NCI-H524 treated with DMSO at 0.1 percent for 48 hours (cell line): ENCODE measurements at regions not wholly inside any gene's neighbourhood (a gene's known extent, or its start where the extent isn't known, plus 50 kb on each side); places are given as distances from the start of the nearest gene placed in this dataset.
A peak's percentile ranks its signal among the peaks of the same experiment; 100 is the strongest.
"Not testable (repeated sequence)": the region's sequence is repeated elsewhere in the genome, so short reads cannot be mapped to it uniquely, and the experiment has no call there.

Experiments used
- DNase-seq: peaks from one replicate; lab custom pipeline; 2025; lab: John Stamatoyannopoulos, UW

DNA sequence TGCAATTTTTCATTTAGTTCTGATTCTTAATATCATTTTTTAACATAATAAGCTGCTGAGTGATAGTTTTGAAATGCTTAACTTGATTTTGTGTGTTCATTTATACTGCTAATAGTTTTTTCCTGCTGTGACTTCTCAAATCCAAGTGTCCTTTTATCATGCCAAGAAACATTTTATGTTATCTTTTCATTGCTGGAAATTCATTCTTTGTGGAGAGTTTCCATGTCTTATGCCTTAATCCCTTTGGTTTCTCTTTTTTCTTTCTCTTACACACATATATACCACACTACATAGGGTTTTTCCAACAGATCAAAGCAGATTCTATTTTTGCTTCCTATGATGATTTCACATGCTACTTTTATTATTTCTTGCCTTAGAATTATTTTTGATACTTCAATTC, 981.1 kb downstream of the SLC6A15 start:
- no peak for DNase-seq

DNA sequence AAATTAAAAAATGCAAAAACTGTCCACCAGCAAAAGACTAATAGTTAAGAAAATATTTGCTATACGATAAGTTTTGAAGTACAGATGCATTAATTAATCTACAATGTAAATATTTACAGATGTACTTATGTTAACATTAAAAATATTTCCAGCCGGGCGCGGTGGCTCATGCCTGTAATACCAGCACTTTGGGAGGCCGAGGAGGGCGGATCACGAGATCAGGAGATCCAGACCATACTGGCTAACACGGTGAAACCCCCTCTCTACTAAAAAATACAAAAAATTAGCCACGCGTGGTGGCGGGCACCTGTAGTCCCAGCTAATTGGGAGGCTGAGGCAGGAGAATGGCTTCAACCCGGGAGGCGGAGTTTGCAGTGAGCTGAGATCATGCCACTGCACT, 982.8 kb downstream of the SLC6A15 start:
- DNase-seq, result not testable (repeated sequence)

- DNase-seq, result no peak
Measured at GRCh38 chr12:83920821-83921547, 991.6 kb downstream of the SLC6A15 start.

DNA sequence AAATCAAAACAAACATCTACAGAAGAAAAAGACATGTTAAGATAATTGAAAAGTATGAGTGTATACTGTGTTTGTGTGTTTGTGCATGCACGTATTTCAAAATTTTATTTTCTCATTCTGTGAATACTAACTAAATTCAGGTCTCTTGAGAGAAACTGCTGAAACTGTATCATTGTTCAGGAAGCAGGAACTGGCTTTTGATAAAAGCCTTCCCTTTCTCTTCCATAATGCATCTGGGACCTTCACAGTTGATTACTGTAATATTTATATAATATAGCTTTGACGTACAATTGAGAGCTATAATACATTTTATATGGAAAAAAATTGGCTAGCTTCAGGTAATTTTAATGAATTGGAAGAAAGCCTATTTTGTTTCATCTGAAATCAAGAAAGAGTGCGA, 993.5 kb downstream of the SLC6A15 start:
- no peak for DNase-seq

- DNase-seq, result no peak
Measured at GRCh38 chr12:83904175-83904574, 1008.4 kb downstream of the SLC6A15 start.

GRCh38 chr12:83896416-83896815, 1016.2 kb downstream of the SLC6A15 start:
- DNase-seq, result no peak

GRCh38 chr12:83893101-83893500, 1019.5 kb downstream of the SLC6A15 start:
- no peak for DNase-seq

DNA sequence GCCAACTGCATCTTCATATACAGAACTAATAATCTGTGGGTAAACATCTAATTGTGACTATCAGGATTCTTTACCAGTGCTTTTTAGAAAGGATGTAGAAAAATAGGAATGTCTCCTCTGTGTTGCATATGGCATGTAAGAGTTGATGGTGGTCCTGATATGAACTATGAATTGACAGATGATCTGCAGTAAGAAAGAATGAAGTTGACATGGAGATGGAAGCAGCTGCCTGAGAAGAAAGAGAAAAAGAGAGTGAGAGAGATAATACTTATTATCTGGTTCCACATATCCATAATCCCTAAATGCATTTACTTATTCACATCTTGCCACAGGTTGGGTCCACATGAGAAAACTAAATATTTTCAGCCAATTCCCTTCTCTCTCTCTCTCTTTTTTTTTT, 1022.9 kb downstream of the SLC6A15 start:
- DNase-seq, result no peak

DNA sequence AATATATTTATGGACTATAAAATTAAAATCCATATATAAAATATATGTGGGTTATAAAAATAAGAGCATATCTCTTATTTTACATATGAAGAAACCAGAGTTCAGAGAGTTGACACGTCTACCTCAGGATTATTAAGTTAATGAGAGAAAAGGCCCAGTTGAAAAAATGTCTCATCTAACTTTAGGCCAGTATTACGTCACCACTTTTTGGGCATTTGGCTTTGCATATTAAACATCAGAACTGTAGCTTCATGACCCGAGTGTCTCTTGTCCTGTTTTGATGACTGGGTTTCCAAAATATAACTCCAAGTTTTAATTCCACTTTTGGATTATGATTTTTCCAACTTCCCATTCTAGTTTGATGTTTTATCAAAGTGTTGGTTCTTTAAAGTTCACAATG, 1026.1 kb downstream of the SLC6A15 start:
- no peak for DNase-seq

- not testable (repeated sequence) for DNase-seq
Measured at GRCh38 chr12:83870921-83871599, 1041.5 kb downstream of the SLC6A15 start.

DNA sequence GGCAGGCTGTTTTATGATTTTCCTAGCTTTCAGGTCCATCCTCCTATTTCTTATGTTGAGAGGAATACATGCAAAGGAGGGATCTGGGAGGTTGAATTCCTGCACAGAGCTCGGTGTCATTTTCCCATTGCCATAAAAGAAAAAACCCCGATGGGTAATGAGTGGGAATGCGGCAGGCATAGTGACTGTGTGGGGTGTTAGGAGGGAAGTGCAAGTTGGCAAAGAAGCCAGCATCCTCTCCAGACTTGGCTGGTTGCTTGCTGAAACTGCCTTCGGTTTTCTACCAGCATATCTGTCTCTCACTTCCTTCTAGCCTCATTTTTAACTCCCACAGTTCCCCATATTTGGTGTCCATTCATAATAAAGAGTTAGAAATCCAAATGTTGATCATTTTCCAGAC, 1046.1 kb downstream of the SLC6A15 start:
- DNase-seq, result no peak

DNA sequence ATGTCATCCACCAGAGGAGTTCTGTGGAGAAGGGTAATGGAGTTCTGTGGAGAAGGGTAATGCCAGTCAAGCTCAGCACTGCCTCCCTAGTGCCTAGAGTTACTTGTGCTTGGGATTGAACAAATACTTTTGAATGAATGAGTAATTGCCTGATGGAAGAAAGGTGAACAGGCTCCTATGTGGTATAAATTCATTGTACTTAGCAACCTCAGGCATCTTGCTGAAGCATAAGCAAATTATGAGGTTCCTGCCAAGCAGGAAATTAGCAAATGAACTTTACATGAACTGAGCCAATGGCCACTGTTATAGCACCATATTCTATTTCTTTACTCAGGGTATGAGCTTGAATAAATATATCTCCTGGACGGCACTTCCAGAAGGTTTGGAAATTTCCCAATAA, 1047.2 kb downstream of the SLC6A15 start:
- no peak for DNase-seq

DNA sequence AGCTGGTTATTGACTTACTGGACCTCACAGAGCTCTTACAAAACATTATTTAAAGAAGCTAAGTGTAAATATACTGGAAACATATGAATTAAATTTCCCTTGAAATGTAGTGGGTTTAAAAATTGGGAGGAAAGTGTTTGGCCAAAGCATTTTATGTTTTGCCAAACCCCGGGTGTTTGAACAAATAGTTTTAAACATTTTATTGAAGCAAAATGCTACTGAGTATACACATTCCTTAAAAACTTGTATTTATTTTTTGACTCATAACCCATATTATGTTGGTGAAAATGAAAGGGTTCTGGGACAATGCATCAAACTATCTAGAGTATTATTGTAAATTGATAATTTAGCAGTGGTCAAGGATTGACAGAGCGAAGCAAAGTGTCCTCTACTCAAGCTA, 1048.5 kb downstream of the SLC6A15 start:
- no peak for DNase-seq

- DNase-seq, result no peak
Measured at GRCh38 chr12:83859021-83859420, 1053.6 kb downstream of the SLC6A15 start.

DNA sequence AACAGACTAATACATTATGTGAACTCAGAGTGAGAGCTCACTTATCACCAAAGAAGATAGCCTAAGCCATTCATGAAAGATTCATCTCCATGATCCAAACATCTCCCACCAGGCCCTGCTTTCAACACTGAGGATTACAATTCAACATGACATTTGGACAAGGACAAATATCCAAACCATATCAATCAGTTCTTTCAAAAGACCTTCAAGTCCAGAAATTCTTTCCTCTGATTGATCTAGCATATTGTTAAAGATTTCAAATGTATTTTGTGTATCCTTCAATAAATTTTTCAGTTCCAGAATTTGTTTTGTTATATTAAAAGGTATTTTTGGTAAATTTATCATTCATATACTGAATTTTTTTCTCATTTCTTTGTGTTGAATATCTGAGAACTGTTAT, 1055.8 kb downstream of the SLC6A15 start:
- DNase-seq, result no peak

DNA sequence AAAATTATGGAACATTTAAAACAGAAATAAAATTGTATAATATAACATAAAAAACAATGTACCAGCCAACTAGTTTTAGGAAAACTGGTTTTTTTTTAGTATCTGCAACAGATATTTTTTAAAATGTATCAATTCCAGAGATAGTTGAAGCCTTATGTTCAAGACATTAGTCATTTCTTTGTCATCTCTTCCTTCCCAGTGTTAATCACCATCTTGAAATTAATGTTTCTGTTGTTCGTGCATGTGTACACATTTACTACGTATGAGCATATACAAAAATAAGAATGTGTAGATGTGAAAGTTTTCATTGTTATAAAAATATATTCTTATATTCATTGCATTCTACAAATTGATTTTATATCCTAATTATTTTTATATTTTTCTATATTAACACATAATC, 1062.1 kb downstream of the SLC6A15 start:
- DNase-seq, result no peak

DNA sequence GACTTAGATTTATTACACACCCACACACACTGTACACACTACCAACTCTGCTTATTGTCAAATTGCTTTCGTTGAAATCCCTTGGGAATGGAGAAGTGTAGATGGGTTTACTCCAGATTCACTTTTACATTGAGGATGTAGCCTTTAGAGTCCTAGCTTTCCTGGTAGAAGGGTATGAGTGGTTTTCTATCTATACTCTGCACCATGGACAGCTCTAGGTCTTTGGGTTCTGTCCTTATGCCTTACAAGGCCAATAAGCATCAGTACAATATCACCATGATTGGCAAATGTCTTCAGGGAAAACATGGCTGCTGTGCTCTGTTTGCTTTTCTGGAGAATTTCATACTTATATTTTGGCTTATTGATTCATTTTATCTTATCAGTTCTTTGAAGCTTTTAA, 1063.9 kb downstream of the SLC6A15 start:
- DNase-seq, result no peak

GRCh38 chr12:83843541-83843940, 1069.1 kb downstream of the SLC6A15 start:
- DNase-seq, result no peak

DNA sequence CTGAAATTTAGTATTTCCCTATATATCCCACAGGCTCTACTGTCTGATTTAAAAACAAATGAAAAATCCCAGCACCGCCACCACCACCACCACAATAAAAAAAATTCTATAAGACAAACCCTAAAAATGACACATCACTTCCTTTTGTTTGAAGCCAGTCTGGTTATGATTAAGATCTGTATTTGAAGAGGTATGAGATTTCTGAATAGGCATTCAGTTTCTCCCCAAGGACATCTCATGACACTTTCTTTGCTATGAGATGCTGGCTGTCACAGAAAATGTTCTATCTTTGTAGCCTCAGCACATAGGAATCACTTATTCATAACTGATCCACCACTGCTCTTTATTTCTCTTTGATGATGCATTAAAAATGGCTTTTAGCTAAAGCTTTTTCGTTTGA, 1071.0 kb downstream of the SLC6A15 start:
- no peak for DNase-seq

GRCh38 chr12:83827860-83828259, 1084.7 kb downstream of the SLC6A15 start:
- peak; percentile 6 for DNase-seq

DNA sequence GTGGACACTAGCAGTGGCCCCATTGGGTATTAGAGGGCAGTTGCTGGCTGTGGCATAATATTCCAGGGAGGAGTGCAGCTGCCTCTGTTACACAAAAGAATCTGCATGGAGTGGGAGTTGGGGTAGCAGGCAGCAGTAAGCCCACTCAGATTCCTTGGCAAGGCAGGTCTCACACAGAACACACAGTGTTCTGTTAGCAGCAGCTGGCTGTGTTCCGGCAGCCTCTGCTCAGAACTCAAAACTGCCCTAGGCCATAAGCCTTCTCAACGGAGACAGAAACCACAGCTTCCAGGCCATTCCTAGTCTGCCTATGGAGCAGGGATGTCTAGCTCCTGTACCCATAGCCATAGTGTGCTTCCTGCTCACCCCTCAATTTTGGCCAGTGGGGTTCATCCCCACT, 1085.4 kb downstream of the SLC6A15 start:
- no peak for DNase-seq

- no peak for DNase-seq
Measured at GRCh38 chr12:83826112-83826511, 1086.5 kb downstream of the SLC6A15 start.

- DNase-seq, result peak; percentile 28
Measured at GRCh38 chr12:83823386-83824045, 1089.1 kb downstream of the SLC6A15 start.
